ENCODE measurements at regions not wholly inside any gene's neighbourhood (a gene's known extent, or its start where the extent isn't known, plus 50 kb on each side); places are given as distances from the start of the nearest gene placed in this dataset.
"Not testable (repeated sequence)": the region's sequence is repeated elsewhere in the genome, so short reads cannot be mapped to it uniquely, and the experiment has no call there.

DNA sequence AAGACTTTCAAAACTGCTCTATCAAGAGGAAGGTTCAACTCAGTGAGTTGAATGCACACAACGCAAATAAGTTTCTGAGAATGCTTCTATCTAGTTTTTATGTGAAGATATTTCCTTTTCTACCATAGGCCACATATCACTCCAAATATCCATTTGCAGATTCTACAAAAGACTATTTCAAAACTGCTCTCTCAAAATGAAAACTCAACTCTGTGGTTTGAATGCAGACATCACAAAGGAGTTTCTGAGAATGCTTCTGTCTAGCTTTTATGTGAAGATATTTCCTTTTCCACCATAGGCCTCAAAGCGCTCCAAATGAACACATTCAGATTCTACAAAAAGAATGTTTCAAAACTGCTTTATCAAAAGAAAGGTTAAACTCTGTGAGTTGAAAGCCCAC lies 1093.1 kb upstream of the DEFB115 start:
- DNase-seq = not testable (repeated sequence)

DNA sequence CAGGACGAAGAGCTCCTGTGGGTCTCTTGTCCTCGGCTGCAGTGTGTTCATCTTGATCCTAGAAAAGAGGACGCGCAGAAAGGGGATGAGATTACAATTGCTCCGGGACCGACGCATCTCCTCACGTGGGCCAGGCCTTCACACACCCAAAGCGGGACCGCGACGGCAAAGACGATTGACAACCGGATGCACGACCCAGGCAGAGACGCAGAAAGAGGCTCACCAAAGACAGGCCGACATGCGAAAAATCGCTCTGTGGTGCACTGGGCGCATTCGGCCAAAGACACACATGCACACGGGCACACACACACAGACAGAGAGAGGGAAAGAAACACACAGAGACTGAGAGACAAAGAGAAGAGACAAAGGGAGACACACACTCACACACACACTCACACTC lies 1089.9 kb upstream of the DEFB115 start:
- DNase-seq = no peak

- no peak for DNase-seq
These were observed 1089.3 kb upstream of the DEFB115 start for GRCh38 chr20:30168025-30168799.

- DNase-seq = no peak
These were observed 1088.7 kb upstream of the DEFB115 start for GRCh38 chr20:30168800-30169138.

DNA sequence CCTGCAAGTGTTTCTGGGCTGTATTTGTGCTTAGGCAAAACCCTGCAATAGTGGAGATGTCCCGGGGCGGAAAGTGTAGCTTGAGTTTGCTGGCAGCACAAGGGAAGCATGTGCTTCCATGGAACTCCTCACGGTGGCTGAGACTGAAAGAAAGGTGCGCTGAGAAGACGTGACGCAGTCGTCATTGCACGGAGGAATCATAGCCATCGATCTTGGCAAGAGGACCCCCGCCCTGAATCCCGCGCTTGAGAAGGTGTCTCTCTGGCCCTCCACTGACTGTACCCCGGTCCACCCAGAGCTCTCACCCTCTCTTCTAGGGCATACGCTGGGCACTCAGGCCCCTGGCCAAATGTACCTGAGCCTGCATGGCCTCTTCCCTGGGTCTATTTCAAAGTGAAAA lies 1081.8 kb upstream of the DEFB115 start:
- no peak for DNase-seq

GRCh38 chr20:30183124-30183523 lies 1074.3 kb upstream of the DEFB115 start:
- DNase-seq = not testable (repeated sequence)

DNA sequence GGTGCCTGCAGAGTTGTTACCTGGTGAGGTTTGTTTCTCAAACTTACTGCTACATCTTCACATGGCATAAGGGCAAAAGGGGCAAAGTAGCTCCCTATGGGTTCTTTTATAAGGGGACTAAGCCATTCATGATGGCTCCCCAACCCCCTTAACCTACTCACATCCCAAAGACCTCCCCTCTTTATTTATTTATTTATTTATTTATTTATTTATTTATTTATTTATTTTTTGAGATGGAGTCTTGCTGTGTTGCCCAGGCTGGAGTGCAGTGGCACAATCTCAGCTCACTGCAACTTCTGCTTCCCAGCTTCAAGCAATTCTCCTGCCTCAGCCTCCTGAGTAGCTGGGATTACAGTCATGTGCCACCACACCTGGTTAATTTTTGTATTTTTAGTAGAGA lies 1065.7 kb upstream of the DEFB115 start:
- DNase-seq = not testable (repeated sequence)

- not testable (repeated sequence) for DNase-seq
These were observed 1023.0 kb upstream of the DEFB115 start for GRCh38 chr20:30234477-30234876.

DNA sequence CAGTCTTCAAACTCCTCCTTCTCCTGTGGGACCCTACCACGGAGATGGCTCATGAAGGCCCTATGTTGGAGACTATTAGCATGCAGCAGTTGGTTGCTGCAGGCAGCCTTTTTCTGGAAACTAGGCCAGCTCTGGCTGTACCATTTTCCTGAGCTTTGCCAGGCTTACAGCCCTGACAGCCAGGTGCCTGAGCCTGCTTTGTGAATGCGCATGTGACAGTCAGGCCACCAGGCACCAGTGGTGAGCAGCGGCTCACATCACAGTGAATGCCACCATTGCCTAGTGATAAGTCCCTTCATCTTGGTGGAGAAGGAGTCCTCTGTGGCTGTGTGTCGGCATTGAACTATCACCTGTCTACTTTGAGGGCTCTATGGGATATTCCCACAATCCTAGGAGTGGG lies 982.4 kb upstream of the DEFB115 start:
- DNase-seq = not testable (repeated sequence)

DNA sequence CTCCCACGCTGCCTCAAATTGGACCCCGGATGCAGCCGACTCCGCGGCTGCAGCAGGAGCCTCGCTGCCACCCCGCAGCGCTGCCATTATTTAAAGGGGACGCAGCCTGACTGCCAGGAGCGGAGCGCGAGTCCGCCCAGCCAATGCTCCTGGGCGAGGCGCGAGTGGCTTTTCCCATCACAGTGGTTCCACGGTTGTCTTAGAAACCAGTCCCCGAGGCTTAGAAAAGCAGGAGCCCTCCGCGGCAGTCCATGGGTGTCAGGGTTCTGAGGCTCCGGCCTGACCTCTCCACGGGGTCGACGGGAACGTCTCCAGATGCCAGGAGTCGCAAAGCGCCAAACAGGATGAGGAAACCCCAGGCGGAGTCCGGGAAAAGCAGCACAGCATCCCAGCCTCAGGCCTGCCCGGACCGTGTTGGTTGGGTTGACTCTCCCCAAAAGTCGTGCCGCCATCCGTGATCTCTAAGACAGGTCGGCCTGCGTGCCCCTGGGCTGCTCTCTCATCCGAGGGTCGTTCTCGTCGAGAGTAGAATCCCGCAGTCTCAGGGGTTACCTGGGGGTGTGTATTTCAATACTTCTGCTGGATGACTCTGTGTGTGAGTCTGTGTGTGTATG lies 975.8 kb upstream of the DEFB115 start:
- DNase-seq = no peak

GRCh38 chr20:30283476-30284280 lies 973.8 kb upstream of the DEFB115 start:
- not testable (repeated sequence) for DNase-seq

DNA sequence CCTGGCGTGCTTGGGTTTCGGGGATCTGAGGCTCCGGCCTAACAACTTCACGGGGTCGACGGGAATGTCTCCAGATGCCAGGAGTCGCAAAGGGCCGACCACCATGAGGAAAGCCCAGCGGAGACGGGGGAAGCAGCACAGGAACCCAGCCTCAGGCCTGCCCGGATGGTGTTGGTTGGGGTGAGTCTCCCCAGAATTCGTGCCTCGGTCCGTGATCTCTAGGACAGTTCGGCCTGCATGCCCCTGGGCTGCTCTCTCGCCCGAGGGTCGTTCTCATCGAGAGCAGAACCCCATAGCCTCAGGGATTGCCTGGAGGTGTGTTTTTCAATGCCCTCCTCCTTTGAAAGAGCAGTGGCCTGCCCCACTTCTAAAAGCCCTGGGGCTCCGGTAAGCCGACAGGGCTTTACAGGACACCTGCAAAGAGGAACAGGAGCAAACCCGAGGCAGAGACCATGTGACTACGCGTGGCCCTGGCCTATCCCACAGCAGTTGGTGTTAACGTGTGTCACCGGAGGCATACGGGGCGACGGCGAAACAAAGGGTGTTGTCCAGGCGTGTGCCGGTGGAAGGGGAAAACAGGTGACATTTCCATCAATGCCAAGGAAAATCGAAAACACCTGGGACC lies 973.1 kb upstream of the DEFB115 start:
- no peak for DNase-seq

- DNase-seq = no peak
These were observed 971.8 kb upstream of the DEFB115 start for GRCh38 chr20:30285677-30286076.

- DNase-seq = no peak
These were observed 971.3 kb upstream of the DEFB115 start for GRCh38 chr20:30286157-30286556.

DNA sequence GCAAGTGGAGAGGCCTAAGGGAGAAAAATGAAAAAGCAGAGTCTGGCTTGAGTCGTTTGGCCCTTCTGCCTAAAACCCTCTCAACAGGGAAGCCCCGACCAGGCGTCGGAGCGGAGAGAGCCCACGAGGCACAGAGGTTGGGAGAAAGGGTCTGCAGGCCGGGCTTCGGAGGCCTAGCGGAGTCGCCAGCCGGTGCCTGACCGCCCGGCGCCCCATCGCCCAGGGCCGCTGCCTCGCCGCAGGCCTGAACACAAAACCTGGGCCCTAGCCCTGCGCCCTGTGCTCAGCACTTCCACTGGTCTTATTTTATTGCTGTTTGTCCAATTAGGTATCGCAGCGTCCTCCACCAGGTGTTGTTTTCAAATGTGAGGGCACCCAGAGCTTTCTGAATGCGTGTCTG lies 970.0 kb upstream of the DEFB115 start:
- not testable (repeated sequence) for DNase-seq

- no peak for DNase-seq
These were observed 969.1 kb upstream of the DEFB115 start for GRCh38 chr20:30288346-30288745.

DNA sequence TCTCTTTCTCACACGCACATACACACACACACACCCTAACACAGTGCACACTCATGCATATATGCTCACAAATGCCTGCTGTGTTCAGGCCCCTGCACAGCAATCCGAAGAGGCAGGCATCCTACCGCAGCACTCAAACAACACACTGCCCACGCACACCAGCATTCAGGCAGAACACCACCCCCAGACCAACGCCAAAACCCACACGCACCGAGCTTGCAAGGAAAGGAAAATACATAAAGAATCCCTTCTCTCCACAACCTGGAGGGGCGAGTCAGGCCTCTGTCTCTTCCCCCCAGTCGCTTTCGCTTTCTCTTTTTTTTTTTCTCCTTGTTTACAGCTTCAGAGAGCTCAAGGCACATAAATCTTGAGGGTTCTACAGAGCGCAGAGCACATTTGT lies 968.4 kb upstream of the DEFB115 start:
- not testable (repeated sequence) for DNase-seq

DNA sequence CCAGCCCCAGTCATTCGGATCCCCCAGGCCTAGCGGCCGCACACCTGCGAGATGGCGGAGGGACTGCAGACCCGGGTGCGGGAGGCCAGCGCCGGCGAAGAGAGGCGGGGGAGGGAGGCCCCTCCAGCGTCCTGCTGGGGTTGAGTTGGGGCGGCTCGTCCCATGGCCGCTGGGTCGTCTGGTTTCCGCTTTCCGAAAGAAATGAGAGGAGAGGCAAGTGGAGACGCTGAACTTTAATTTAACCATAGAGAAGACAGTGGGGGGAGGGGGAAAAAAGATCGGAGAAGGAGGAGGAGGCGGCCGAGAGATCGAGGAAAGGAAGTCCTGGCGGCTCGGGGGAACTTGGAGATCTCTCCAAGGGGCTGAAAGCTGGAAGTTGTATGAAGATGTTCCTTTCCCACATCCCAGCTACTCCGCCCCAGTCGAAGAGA lies 967.7 kb upstream of the DEFB115 start:
- DNase-seq = not testable (repeated sequence)

GRCh38 chr20:30290361-30291063 lies 967.0 kb upstream of the DEFB115 start:
- not testable (repeated sequence) for DNase-seq

DNA sequence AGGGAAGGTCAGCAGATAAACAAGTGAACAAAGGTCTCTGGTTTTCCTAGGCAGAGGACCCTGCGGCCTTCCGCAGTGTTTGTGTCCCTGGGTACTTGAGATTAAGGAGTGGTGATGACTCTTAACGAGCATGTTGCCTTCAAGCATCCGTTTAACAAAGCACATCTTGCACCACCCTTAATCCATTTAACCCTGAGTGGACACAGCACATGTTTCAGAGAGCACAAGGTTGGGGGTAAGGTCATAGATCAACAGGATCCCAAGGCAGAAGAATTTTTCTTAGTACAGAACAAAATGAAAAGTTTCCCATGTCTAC lies 966.4 kb upstream of the DEFB115 start:
- DNase-seq = not testable (repeated sequence)

GRCh38 chr20:30291686-30292085 lies 965.8 kb upstream of the DEFB115 start:
- DNase-seq = not testable (repeated sequence)

DNA sequence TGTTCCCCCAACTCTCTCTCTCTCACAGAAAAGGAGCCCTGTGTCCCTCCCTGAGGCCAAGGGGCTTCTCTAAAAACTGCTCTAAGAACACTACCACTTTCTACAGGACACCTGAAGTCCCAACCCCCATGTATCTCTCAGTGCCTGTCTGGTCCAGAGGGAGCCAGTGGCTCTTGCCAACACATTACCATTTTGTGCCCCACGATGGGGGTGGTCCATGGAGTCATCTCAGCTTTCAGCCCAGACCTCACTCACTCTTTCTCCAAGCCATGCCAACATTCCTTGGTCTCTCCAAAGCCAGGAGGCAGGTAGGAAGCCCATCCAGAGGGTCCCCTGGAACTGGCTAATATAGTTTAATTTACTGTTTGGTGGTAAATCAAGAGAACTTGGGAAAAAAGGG lies 962.1 kb upstream of the DEFB115 start:
- not testable (repeated sequence) for DNase-seq

- not testable (repeated sequence) for DNase-seq
These were observed 961.5 kb upstream of the DEFB115 start for GRCh38 chr20:30295967-30296366.

Measured in NCI-H748 treated with DMSO at 0.1 percent for 48 hours (cell line).